Putamen (tissue), 1 donor: ENCODE measurements at regions not wholly inside any gene's neighbourhood (a gene's known extent, or its start where the extent isn't known, plus 50 kb on each side); places are given as distances from the start of the nearest gene placed in this dataset.
"Not testable (repeated sequence)": the region's sequence is repeated elsewhere in the genome, so short reads cannot be mapped to it uniquely, and the experiment has no call there.

Source experiments
- DNase-seq: peaks from one replicate; pipeline ENCODE4 v3.0.0-alpha.2; 2016; ENCODE audit warnings: low spot score

DNA sequence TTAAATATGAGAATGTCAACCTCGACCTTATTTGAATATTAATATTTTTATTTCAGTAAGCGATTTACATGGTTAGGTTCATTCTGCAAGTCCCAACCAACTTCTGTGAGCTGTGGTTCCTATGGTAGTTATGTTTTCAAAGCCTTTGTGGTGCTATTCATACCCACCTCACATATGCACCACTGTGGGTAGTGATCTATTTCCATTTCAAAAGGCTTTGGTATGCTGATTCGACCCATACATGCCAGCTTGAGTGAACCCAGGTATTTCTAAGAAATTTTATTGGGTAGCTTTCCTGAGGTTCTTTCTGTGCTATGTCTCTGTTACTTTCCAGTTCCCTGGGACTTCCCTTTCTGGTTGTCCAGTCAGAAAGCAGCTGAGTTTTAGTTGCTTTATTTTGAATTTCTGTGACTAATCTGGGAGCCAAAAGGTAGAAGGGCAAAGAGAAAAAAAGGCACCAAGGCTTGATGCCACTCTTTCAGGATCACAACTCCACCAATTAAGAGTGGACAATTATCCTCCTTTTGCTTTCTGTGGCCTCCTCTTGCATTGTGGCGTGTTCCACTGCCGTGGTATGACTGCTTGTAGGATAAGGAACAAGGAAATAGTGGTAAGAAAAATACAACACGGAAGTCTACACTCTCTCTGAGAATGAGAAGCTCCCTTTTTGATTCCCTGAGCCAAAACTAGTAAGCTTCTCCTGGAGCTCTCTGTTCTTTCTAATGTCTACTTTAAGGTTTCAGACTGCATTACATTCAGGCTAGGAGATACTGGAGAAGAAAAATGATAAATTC is 729.1 kb downstream of the NOVA1 start:
- DNase-seq: no peak

GRCh38 chr14:25861406-25861805 is 736.4 kb downstream of the NOVA1 start:
- DNase-seq: no peak

DNA sequence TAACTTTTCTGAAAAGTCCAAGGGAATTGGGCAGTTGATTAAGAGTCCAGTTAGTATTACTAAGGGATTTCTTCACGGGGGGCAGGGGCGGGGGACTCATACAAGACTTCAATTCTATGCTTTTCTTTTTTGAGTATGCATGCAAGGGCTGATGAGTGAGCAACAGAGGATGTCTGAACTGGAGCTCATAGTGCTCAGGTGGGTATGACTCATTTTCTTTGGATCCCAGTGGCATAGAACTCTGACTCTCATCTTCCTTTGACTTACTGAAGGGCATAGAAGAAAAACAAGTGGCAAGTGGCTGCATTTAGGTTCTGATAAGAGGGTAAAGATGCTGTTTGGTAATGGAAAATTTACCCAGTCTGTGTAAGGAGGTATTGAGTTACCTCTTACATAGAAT is 749.2 kb downstream of the NOVA1 start:
- no peak for DNase-seq

DNA sequence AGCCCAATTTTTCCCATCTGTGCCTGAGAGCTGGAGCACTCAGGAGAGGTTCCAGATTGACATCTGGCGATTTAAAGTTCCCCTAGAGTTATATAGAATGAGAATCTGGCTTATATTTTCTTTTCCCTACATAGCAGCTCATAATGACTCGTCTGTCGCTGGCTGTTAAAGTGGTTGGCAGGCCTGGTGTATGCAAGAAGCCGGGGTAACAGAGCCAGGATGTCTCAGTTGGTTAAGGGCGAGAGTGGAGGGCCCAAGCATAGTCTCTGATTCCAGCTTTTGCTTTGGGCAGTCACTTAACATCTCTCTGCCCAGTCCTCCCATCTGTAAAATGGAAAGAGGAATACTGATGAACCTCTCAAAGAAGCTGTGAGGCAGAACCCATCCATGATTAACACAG is 751.6 kb downstream of the NOVA1 start:
- no peak for DNase-seq

DNA sequence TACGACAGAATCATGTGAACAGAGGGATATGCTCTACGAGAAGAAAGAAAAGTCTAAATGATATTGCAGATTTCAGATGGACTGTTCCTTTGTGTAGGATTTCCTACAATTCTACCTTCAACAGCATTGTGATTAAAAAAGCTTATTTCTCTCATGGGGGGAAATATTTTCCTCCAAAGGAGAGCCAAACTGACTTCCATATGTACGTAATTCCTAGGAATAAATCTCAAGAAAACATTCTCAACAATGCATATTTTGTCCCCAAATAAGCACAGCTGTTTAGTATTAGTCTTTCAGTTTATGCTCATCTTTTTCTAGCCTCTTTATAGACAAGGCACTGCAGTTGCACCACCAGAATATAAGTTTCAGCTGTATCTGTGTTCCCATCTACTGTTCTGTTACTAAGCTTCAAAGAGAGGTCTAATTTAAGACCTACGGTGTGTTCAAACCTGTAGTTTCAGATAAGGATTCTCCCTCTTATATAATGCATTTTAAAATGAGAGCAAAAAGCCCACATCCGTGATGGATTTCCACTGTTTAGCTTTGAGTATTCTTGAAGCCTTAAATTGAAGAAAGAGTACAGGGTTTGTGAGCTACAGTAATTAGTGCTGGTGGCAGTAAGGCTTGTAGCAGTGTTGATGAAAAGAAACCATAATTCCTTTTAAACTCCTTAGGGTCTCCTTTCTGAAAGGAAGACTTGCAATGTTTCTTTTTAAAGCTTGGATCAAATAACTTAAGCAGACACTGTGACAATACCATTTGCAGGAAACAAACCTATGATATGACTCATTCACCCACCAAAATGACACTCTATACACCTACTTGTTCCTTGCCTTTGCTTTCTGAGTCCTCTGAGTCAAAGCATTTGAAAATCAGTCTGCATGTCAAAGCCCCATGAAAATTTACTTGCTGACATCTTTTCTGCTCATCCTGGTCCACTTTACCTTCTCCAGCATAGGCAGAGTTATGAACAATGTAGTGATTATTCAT is 754.1 kb downstream of the NOVA1 start:
- peak; percentile 63 for DNase-seq

DNA sequence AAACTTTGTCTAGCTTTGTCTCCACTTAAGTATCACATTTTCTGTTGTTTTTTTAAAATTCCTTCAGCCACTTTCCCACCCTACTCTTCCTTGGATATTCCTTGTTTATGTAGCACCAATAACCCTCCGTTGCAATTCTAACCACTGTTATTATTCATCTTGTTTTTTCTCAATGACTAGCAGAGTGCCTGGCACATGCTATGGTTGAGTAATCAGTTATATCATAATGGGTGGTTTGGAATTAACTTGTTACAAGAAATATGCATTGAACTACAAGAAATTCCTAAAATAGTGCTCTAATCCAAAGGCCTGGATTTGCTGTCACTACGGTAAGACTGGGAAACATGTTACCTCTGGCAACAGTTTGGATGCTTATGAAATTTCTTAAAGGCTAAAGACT is 756.6 kb downstream of the NOVA1 start:
- DNase-seq: no peak

GRCh38 chr14:25837551-25837965 is 760.3 kb downstream of the NOVA1 start:
- DNase-seq: no peak

DNA sequence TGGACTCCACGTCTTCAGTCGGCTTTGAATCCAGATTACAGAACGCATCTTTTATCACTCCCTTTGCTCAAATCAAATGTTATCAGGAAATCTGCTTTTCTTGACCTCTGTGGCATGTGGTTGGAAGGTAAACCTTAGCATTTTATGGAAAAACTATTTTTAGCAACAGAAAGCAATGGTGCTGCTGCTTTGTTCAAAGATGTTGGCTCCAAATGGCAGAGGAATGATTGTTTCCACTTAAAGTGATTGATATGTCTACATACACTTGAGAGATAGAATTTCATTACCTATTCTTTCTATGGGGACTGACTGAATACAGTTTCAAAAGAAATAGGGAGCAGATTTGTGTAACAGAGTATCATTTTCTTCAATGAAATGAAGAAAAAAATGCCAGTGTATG is 761.2 kb downstream of the NOVA1 start:
- DNase-seq: no peak

DNA sequence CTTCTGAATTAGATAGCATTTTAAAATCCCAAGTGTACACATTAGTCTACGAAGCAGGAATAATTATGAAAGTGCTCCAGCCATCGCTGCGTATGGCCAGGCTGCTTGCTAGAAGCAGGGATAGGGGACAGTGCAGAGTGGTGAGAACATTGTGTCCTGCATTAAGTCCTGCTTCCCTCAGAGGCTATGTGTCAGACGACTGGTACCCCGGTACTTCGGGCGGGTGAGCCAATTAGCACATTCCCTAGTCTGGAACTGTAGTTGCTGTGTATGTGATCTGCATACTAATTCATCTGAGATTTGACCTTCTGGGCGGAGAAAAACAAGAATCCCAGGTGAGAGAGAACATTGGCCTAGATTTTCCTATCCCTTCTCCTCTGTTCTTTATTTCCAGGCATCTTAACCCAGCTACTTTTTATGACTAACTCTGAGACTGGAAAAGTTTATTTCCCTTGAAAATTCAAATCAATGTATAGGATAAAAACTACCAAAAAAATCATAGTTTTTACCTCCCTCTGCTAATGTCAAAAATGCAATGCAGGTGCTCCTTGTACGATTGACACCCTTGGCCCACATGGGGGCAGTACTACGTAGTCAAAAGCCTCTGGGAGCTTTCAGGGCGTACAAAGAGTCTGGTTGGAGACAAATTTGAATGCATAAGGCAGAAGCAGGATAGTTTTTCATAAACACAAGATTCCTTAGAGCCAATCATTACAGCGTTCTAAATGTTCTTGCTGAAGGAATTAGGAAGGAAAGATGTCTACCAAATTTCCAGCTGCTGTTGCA is 764.3 kb downstream of the NOVA1 start:
- DNase-seq: peak; percentile 68

- no peak for DNase-seq
Observed at GRCh38 chr14:25832585-25832984, 765.2 kb downstream of the NOVA1 start.

- DNase-seq: no peak
Observed at GRCh38 chr14:25828562-25828961, 769.3 kb downstream of the NOVA1 start.

GRCh38 chr14:25826105-25826504 is 771.7 kb downstream of the NOVA1 start:
- no peak for DNase-seq

- no peak for DNase-seq
Observed at GRCh38 chr14:25820368-25820767, 770.4 kb upstream of the STXBP6 start.

- not testable (repeated sequence) for DNase-seq
Observed at GRCh38 chr14:25814622-25815021, 764.7 kb upstream of the STXBP6 start.

DNA sequence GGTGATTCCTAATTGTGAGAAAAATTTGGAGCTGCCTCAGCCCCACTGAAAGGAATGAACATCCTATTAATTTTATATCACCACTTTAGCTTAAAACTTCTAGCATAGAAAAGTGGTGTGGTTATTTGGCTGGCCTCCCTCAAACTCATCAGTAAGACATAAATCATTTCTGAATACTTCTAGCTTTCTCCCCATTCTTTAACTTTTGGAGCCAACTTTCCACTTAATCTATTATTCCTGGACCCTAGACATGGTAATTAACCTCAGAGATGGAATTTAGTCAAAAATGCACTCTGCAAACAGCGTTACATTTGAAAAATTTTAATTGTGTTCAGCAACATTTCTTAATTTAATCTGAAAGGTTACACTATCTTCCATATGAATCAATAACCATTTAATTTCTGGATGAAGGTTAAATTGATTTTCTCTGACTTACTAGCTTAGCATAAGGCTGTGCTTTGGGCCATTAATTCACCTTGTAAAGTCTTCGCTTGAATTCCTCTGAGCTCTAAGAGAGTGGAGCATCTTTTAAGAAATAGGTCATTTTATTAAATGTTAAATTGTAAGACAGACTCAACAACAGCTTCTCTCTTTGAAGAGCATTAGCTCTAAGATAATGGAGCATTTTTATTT is 753.6 kb upstream of the STXBP6 start:
- no peak for DNase-seq

GRCh38 chr14:25800841-25801240 is 750.9 kb upstream of the STXBP6 start:
- no peak for DNase-seq

- no peak for DNase-seq
Observed at GRCh38 chr14:25788252-25788651, 738.3 kb upstream of the STXBP6 start.

GRCh38 chr14:25765909-25766308 is 716.0 kb upstream of the STXBP6 start:
- DNase-seq: no peak

GRCh38 chr14:25759920-25760655 is 710.1 kb upstream of the STXBP6 start:
- DNase-seq: no peak

DNA sequence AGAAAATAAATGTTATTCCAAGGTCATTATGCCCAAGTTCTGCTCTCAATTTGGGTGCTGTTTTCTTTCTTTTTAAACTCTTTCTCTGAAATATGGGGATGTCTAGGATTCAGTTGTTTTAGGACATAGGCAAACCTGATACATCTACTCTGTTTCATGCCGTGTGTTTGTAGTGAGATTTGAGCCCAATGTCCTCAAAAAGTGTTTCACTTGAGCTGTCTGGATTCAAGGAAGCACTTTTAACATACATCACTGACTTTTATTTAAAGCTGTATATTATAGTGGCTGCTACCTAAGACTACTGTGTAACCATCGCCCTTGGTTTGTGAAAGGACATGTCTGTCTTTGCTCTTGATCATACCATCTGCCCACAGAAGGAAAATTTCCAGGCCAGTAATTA is 709.3 kb upstream of the STXBP6 start:
- DNase-seq: no peak

GRCh38 chr14:25757364-25757763 is 707.4 kb upstream of the STXBP6 start:
- DNase-seq: no peak
